ENCODE measurements at regions not wholly inside any gene's neighbourhood (a gene's known extent, or its start where the extent isn't known, plus 50 kb on each side); places are given as distances from the start of the nearest gene placed in this dataset.
"Not testable (repeated sequence)": the region's sequence is repeated elsewhere in the genome, so short reads cannot be mapped to it uniquely, and the experiment has no call there.

- no peak overlapping the region for H3K4me3 Mint-ChIP-seq
- no peaks in the 10 kb centered on the region for H3K36me3 Mint-ChIP-seq (ENCODE audit: low read depth)
- H3K27ac Mint-ChIP-seq (ENCODE audit: unreplicated experiment) = no peak overlapping the region
- H3K4me1 Mint-ChIP-seq = no peaks in the 10 kb centered on the region
- DNase-seq (ENCODE audit: low read depth, low spot score) = no peak
- peaks cover 4% of the 10 kb centered on the region for H3K27me3 Mint-ChIP-seq (ENCODE audit: low read depth)
- TF ChIP-seq CTCF (conservative IDR thresholded peaks at IDR 0.05) = no peak
- no peaks in the 10 kb centered on the region for H3K9me3 Mint-ChIP-seq
These were observed 341.2 kb downstream of the ACTR3B start for GRCh38 chr7:153100691-153101237.

GRCh38 chr7:153103202-153103601 is 343.6 kb downstream of the ACTR3B start:
- Mint-ChIP-seq H3K4me3 (no peak overlapping the region), H3K27ac (ENCODE audit: unreplicated experiment) (no peak overlapping the region), H3K27me3 (ENCODE audit: low read depth) (peaks cover 8% of the 10 kb centered on the region), H3K9me3 (no peaks in the 10 kb centered on the region), H3K4me1 (no peaks in the 10 kb centered on the region), H3K36me3 (ENCODE audit: low read depth) (no peaks in the 10 kb centered on the region)
- DNase-seq (ENCODE audit: low read depth, low spot score) = no peak
- no peak for TF ChIP-seq CTCF (conservative IDR thresholded peaks at IDR 0.05)

GRCh38 chr7:153107826-153108225 is 348.3 kb downstream of the ACTR3B start:
- Mint-ChIP-seq H3K4me3 (no peak overlapping the region), H3K9me3 (no peaks in the 10 kb centered on the region), H3K36me3 (ENCODE audit: low read depth) (no peaks in the 10 kb centered on the region), H3K27ac (ENCODE audit: unreplicated experiment) (no peak overlapping the region), H3K4me1 (no peaks in the 10 kb centered on the region), H3K27me3 (ENCODE audit: low read depth) (peaks cover 8% of the 10 kb centered on the region)
- no peak for DNase-seq (ENCODE audit: low read depth, low spot score)
- no peak for TF ChIP-seq CTCF (conservative IDR thresholded peaks at IDR 0.05)

GRCh38 chr7:153109566-153109965 is 350.0 kb downstream of the ACTR3B start:
- no peak for TF ChIP-seq CTCF (conservative IDR thresholded peaks at IDR 0.05)
- Mint-ChIP-seq H3K9me3 (no peaks in the 10 kb centered on the region), H3K27ac (ENCODE audit: unreplicated experiment) (no peak overlapping the region), H3K27me3 (ENCODE audit: low read depth) (peaks cover 4% of the 10 kb centered on the region), H3K4me1 (no peaks in the 10 kb centered on the region), H3K36me3 (ENCODE audit: low read depth) (no peaks in the 10 kb centered on the region), H3K4me3 (no peak overlapping the region)
- no peak for DNase-seq (ENCODE audit: low read depth, low spot score)

GRCh38 chr7:153110606-153111005 is 351.1 kb downstream of the ACTR3B start:
- no peaks in the 10 kb centered on the region for H3K9me3 Mint-ChIP-seq
- H3K4me1 Mint-ChIP-seq = no peaks in the 10 kb centered on the region
- peaks cover 4% of the 10 kb centered on the region for H3K27me3 Mint-ChIP-seq (ENCODE audit: low read depth)
- DNase-seq (ENCODE audit: low read depth, low spot score) = no peak
- TF ChIP-seq CTCF (conservative IDR thresholded peaks at IDR 0.05) = no peak
- H3K4me3 Mint-ChIP-seq = no peak overlapping the region
- H3K27ac Mint-ChIP-seq (ENCODE audit: unreplicated experiment) = no peak overlapping the region
- H3K36me3 Mint-ChIP-seq (ENCODE audit: low read depth) = no peaks in the 10 kb centered on the region

- H3K4me3 Mint-ChIP-seq; H3K9me3 Mint-ChIP-seq; H3K36me3 Mint-ChIP-seq (ENCODE audit: low read depth); DNase-seq (ENCODE audit: low read depth, low spot score); H3K27me3 Mint-ChIP-seq (ENCODE audit: low read depth); H3K27ac Mint-ChIP-seq (ENCODE audit: unreplicated experiment); H3K4me1 Mint-ChIP-seq: not testable (repeated sequence)
These were observed 362.7 kb downstream of the ACTR3B start for GRCh38 chr7:153122255-153122654.
